OCI-LY1 (cell line): ENCODE measurements at regions not wholly inside any gene's neighbourhood (a gene's known extent, or its start where the extent isn't known, plus 50 kb on each side); places are given as distances from the start of the nearest gene placed in this dataset.

Experiments used
- H2AFZ ChIP-seq: fragments of 200-600 bp; sonication (generic), shearing (Covaris generic); 2 replicates; pipeline ENCODE4 v1.6.0; 2014; ENCODE audit warnings: antibody characterized with exemption, mild to moderate bottlenecking, low read length
- H3F3A ChIP-seq: fragments of 200-600 bp; sonication (generic), shearing (Covaris generic); 2 replicates; pipeline ENCODE4 v1.6.0; 2014; ENCODE audit warnings: mild to moderate bottlenecking, antibody characterized with exemption, low read length, moderate library complexity; ENCODE audit not compliant: insufficient read depth
- H3K27ac ChIP-seq: fragments of 200-600 bp; sonication (generic); 2 replicates; pipeline ENCODE4 v1.5.1; 2014; ENCODE audit warnings: low read length, mixed run types, mild to moderate bottlenecking, low read depth; ENCODE audit not compliant: poor library complexity, severe bottlenecking
- H3K27me3 ChIP-seq: fragments of 200-600 bp; sonication (generic); 2 replicates; pipeline ENCODE4 v1.6.0; 2014; ENCODE audit warnings: antibody characterized with exemption, mild to moderate bottlenecking, low read length, moderate library complexity; ENCODE audit not compliant: insufficient read depth
- H3K36me3 ChIP-seq: fragments of 200-600 bp; sonication (generic); 2 replicates; pipeline ENCODE4 v1.6.1; 2014; ENCODE audit warnings: mild to moderate bottlenecking, antibody characterized with exemption, low read length, moderate library complexity, mixed read lengths; ENCODE audit not compliant: insufficient read depth
- H3K4me1 ChIP-seq: fragments of 200-600 bp; sonication (generic); 2 replicates; pipeline ENCODE4 v1.5.1; 2014; ENCODE audit warnings: mild to moderate bottlenecking, low read length, moderate library complexity; ENCODE audit not compliant: insufficient read depth, severe bottlenecking
- H3K4me2 ChIP-seq: fragments of 200-600 bp; sonication (generic), shearing (Covaris generic); 2 replicates; pipeline ENCODE4 v1.6.1; 2014; ENCODE audit warnings: low read length
- H3K4me3 ChIP-seq: fragments of 200-600 bp; sonication (generic); 2 replicates; pipeline ENCODE4 v1.5.1; 2014; ENCODE audit warnings: low read length, low read depth, mild to moderate bottlenecking, mixed read lengths; ENCODE audit not compliant: poor library complexity, severe bottlenecking
- H3K79me2 ChIP-seq: fragments of 200-600 bp; shearing (Covaris generic); 2 replicates; pipeline ENCODE4 v1.6.1; 2016; ENCODE audit warnings: mixed run types, low read length, mixed read lengths; ENCODE audit not compliant: insufficient read depth
- H3K9ac ChIP-seq: fragments of 200-600 bp; sonication (generic), shearing (Covaris generic); 2 replicates; pipeline ENCODE4 v1.6.1; 2014; ENCODE audit warnings: mild to moderate bottlenecking, low read length, mixed read lengths
- H3K9me2 ChIP-seq: fragments of 200-600 bp; sonication (generic), shearing (Covaris generic); 2 replicates; pipeline ENCODE4 v1.6.1; 2014; ENCODE audit warnings: low read depth, mild to moderate bottlenecking, low read length, mixed read lengths
- H3K9me3 ChIP-seq: fragments of 200-600 bp; shearing (Covaris generic); 2 replicates; pipeline ENCODE4 v1.6.1; 2014; ENCODE audit warnings: low read length, mixed read lengths
- H4K20me1 ChIP-seq: fragments of 200-600 bp; sonication (generic), shearing (Covaris generic); 2 replicates; pipeline ENCODE4 v1.6.0; 2016; ENCODE audit warnings: mild to moderate bottlenecking, low read length; ENCODE audit not compliant: insufficient read depth
- EZH2 ChIP-seq: fragments of 200-600 bp; sonication (generic), shearing (Covaris generic); IDR thresholded peaks from 2 replicates; pipeline ENCODE4 v1.8.0; 2017; ENCODE audit warnings: borderline replicate concordance, mixed run types, mild to moderate bottlenecking, antibody characterized with exemption, low read length, moderate library complexity, mixed read lengths
- TF ChIP-seq, protein P1 (sequence below): fragments of 200-600 bp; sonication (generic), shearing (Covaris generic); IDR thresholded peaks from 2 replicates; pipeline ENCODE4 v1.5.1; 2017; ENCODE audit warnings: mild to moderate bottlenecking, antibody characterized with exemption, low read length, moderate library complexity, mixed read lengths

DNA sequence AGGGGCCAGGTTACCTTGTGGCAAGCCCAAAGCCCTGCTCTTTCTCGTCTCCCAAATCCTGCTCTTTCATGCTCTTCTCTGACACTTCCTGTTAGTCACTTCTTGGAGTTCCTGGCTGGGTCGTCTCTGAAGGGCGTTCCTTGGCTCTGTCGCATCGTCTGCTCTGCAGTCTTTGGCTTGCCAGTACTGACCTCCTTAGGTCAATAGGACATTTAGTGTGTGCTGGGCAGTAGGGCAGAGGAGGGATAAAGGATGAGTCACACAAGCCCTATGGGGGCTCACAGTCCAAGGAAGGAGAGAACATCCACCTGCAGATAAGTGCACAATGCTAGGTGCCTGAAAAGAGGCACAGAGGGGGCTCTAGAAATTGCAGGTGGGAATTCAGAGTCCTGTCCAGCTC is 87.5 kb downstream of the FAM43A start:
- Histone ChIP-seq H3K27me3 (peaks cover 14% of the 10 kb centered on the region), H4K20me1 (no peaks in the 10 kb centered on the region), H3K4me2 (no peak overlapping the region), H3K36me3 (no peaks in the 10 kb centered on the region), H3K27ac (no peak overlapping the region), H2AFZ (no peak overlapping the region), H3K9me2 (no peaks in the 10 kb centered on the region), H3K4me1 (peaks cover 13% of the 10 kb centered on the region), H3K9ac (no peak overlapping the region), H3F3A (no peaks in the 10 kb centered on the region), H3K79me2 (no peaks in the 10 kb centered on the region), H3K4me3 (no peak overlapping the region), H3K9me3 (no peaks in the 10 kb centered on the region)
- TF ChIP-seq, protein P1, sequence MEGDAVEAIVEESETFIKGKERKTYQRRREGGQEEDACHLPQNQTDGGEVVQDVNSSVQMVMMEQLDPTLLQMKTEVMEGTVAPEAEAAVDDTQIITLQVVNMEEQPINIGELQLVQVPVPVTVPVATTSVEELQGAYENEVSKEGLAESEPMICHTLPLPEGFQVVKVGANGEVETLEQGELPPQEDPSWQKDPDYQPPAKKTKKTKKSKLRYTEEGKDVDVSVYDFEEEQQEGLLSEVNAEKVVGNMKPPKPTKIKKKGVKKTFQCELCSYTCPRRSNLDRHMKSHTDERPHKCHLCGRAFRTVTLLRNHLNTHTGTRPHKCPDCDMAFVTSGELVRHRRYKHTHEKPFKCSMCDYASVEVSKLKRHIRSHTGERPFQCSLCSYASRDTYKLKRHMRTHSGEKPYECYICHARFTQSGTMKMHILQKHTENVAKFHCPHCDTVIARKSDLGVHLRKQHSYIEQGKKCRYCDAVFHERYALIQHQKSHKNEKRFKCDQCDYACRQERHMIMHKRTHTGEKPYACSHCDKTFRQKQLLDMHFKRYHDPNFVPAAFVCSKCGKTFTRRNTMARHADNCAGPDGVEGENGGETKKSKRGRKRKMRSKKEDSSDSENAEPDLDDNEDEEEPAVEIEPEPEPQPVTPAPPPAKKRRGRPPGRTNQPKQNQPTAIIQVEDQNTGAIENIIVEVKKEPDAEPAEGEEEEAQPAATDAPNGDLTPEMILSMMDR: no peak
- no peak for TF ChIP-seq EZH2

DNA sequence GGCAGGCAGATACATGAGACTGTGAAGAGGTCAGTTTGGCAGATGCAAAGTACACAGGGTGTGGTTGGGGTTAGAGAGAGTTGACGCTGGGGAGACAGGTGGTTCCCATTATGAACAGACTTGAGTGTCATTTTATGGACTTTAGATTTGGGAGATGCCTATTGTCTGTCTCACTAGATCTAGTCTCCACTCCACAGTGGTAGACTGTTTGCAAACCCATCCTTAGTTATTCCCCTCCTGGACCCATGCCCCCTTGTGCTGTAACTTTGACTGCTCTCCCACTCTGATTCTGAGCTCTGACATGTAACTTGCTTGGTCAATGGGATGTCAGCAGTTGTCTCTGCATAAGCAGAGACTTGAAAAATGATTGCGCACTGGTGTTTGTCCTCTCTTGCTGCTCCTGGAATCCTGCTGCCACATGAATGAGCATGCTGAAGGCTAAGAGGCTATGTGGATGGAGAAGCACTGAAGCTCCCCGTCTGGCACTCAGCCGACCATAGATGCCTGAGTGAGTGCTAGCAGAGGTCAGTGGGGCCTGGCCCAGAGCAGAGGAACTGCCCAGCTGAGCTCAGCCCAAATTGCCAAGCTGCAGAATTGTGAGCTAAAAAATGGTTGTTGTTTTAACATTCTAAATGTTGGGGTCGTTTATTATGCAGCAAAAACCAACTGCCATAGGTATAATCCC is 88.2 kb downstream of the FAM43A start:
- H3K4me2 ChIP-seq: no peak overlapping the region
- peaks cover 7% of the 10 kb centered on the region for H3K4me1 ChIP-seq
- no peak overlapping the region for H3K27ac ChIP-seq
- TF ChIP-seq, protein P1: no peak
- TF ChIP-seq EZH2: no peak
- no peaks in the 10 kb centered on the region for H4K20me1 ChIP-seq
- no peaks in the 10 kb centered on the region for H3K9me2 ChIP-seq
- H2AFZ ChIP-seq: no peak overlapping the region
- peaks cover 14% of the 10 kb centered on the region for H3K27me3 ChIP-seq
- no peaks in the 10 kb centered on the region for H3K36me3 ChIP-seq
- no peaks in the 10 kb centered on the region for H3F3A ChIP-seq
- no peak overlapping the region for H3K9ac ChIP-seq
- no peaks in the 10 kb centered on the region for H3K9me3 ChIP-seq
- no peaks in the 10 kb centered on the region for H3K79me2 ChIP-seq
- no peak overlapping the region for H3K4me3 ChIP-seq

DNA sequence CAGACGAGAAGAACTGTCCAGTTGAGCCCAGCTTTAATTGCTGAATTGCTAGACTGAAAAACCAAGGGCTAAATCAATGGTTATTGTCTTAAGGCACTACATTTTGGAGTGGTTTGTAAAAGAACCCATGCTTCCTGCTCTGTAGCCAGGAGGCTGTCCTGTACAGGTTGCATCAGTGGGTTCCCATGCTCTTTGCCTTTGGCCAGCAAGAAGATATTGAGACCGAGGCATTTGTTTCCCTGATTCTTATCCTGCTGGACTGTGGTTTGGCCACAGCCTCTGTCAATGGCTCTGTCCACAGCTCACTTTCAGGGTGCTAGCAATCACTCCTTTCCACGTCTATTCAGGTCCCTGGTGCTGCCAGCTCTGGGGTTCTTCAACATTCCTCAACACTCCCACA is 89.6 kb downstream of the FAM43A start:
- Histone ChIP-seq H3K9ac (no peak overlapping the region), H3K4me3 (no peak overlapping the region), H3F3A (no peaks in the 10 kb centered on the region), H2AFZ (no peak overlapping the region), H3K9me3 (no peaks in the 10 kb centered on the region), H3K27me3 (peaks cover 14% of the 10 kb centered on the region), H3K36me3 (no peaks in the 10 kb centered on the region), H3K4me1 (no peaks in the 10 kb centered on the region), H3K4me2 (no peak overlapping the region), H3K9me2 (no peaks in the 10 kb centered on the region), H3K79me2 (no peaks in the 10 kb centered on the region), H3K27ac (no peak overlapping the region), H4K20me1 (no peaks in the 10 kb centered on the region)
- TF ChIP-seq EZH2: no peak
- TF ChIP-seq, protein P1: no peak
